ENCODE measurements at regions not wholly inside any gene's neighbourhood (a gene's known extent, or its start where the extent isn't known, plus 50 kb on each side); places are given as distances from the start of the nearest gene placed in this dataset.

DNA sequence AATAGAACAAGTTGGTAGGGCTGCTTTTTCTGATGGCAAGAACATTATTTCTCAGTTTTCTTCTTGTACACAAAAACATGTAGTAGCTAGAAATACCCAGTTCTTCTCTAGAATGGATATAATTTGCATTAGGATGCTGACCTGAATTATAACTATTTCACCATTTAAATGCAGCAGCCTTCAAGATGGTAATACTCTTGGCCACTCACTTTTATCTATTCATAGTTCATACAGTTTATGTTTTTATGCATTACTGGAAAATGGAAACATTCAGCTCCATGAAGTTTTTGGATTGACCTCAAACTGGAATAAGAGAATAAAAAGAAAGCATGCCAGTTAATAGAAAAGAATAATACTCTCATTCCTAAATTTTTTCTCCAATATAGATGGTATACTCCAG lies 487.4 kb downstream of the PABPC4L start:
- peaks cover 0 to 3% of the 10 kb centered on the region in 2 donors for H3K9me3 ChIP-seq (replicated peaks in 1 of 2; ENCODE audit: control insufficient read depth in 1 of 2, insufficient read depth in 1 of 2, low read length in 2 of 2)
- H3K79me2 ChIP-seq (ENCODE audit: insufficient read depth, low read length), result no peaks in the 10 kb centered on the region
- no peak for DNase-seq
- no peak overlapping the region for H3K4me2 ChIP-seq (replicated peaks; ENCODE audit: extremely low read depth, low read length, poor library complexity, severe bottlenecking)
- H3K9me3 Mint-ChIP-seq, result peaks cover 0 to 6% (median 0%) of the 10 kb centered on the region in 7 donors
- H3K36me3 Mint-ChIP-seq, result no peaks in the 10 kb centered on the region
- no peaks in the 10 kb centered on the region for H4K20me1 ChIP-seq (ENCODE audit: insufficient read depth, low read length)
- no peak overlapping the region for H3K27ac ChIP-seq (ENCODE audit: low read depth in 1 of 2, low read length in 2 of 2)
- no peaks in the 10 kb centered on the region for H3K27me3 Mint-ChIP-seq (ENCODE audit: low read depth in 3 of 3)
- H3K4me1 ChIP-seq (ENCODE audit: control insufficient read depth in 1 of 2, insufficient read depth in 2 of 2, low read length in 2 of 2), result no peaks in the 10 kb centered on the region
- TF ChIP-seq, protein P1, sequence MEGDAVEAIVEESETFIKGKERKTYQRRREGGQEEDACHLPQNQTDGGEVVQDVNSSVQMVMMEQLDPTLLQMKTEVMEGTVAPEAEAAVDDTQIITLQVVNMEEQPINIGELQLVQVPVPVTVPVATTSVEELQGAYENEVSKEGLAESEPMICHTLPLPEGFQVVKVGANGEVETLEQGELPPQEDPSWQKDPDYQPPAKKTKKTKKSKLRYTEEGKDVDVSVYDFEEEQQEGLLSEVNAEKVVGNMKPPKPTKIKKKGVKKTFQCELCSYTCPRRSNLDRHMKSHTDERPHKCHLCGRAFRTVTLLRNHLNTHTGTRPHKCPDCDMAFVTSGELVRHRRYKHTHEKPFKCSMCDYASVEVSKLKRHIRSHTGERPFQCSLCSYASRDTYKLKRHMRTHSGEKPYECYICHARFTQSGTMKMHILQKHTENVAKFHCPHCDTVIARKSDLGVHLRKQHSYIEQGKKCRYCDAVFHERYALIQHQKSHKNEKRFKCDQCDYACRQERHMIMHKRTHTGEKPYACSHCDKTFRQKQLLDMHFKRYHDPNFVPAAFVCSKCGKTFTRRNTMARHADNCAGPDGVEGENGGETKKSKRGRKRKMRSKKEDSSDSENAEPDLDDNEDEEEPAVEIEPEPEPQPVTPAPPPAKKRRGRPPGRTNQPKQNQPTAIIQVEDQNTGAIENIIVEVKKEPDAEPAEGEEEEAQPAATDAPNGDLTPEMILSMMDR (IDR thresholded peaks at IDR 0.05), result no peak
- H3K27me3 ChIP-seq (ENCODE audit: control insufficient read depth in 2 of 2, insufficient read depth in 2 of 2, low read length in 2 of 2), result no peaks in the 10 kb centered on the region
- no peak overlapping the region for H2AFZ ChIP-seq (ENCODE audit: insufficient read depth, low read depth, low read length, poor library complexity, severe bottlenecking)
- no peak overlapping the region for H3K4me3 Mint-ChIP-seq
- no peaks in the 10 kb centered on the region for H3K36me3 ChIP-seq (replicated peaks in 1 of 2; ENCODE audit: control insufficient read depth in 1 of 2, insufficient read depth in 2 of 2, low read length in 2 of 2)
- H3K4me1 Mint-ChIP-seq, result no peaks in the 10 kb centered on the region
- H3K9ac ChIP-seq (ENCODE audit: insufficient read depth, low read length, poor library complexity, severe bottlenecking), result no peak overlapping the region
- H3K27ac Mint-ChIP-seq, result no peak overlapping the region
- intact Hi-C loops (cut with micrococcal nuclease), result no loop called here
- H3K4me3 ChIP-seq (replicated peaks in 1 of 3; ENCODE audit: low read depth in 2 of 3, low read length in 3 of 3), result no peak overlapping the region

DNA sequence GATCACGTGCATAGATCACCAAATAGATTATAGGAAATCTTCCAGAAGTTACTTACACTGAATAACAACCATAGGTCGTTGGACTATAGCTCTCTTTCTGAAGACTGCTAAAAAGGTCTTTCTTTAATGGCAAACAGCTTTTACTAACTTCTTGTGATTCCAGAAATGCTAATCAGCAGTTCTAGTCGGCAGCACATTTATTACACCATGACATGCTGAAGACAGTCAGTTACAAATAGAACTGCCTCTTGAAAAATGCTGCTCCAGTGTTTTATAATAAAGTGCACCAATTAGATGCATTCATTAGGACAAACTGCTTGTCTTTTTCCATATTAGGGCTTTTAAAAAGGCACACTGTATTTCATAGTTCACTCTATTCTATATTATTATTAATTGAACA lies 488.2 kb downstream of the PABPC4L start:
- H3K36me3 Mint-ChIP-seq, result no peaks in the 10 kb centered on the region
- H3K4me3 ChIP-seq (replicated peaks in 1 of 3; ENCODE audit: low read depth in 2 of 3, low read length in 3 of 3), result no peak overlapping the region
- intact Hi-C loops (cut with micrococcal nuclease), result no loop called here
- peaks cover 0 to 10% (median 0%) of the 10 kb centered on the region in 7 donors for H3K9me3 Mint-ChIP-seq
- peaks cover 0 to 3% of the 10 kb centered on the region in 2 donors for H3K9me3 ChIP-seq (replicated peaks in 1 of 2; ENCODE audit: control insufficient read depth in 1 of 2, insufficient read depth in 1 of 2, low read length in 2 of 2)
- no peak overlapping the region for H3K4me2 ChIP-seq (replicated peaks; ENCODE audit: extremely low read depth, low read length, poor library complexity, severe bottlenecking)
- H3K4me3 Mint-ChIP-seq, result no peak overlapping the region
- no peaks in the 10 kb centered on the region for H3K79me2 ChIP-seq (ENCODE audit: insufficient read depth, low read length)
- no peaks in the 10 kb centered on the region for H4K20me1 ChIP-seq (ENCODE audit: insufficient read depth, low read length)
- no peak overlapping the region for H3K27ac ChIP-seq (ENCODE audit: low read depth in 1 of 2, low read length in 2 of 2)
- TF ChIP-seq, protein P1 (IDR thresholded peaks at IDR 0.05), result no peak
- H3K36me3 ChIP-seq (replicated peaks in 1 of 2; ENCODE audit: control insufficient read depth in 1 of 2, insufficient read depth in 2 of 2, low read length in 2 of 2), result no peaks in the 10 kb centered on the region
- no peaks in the 10 kb centered on the region for H3K27me3 Mint-ChIP-seq (ENCODE audit: low read depth in 3 of 3)
- H2AFZ ChIP-seq (ENCODE audit: insufficient read depth, low read depth, low read length, poor library complexity, severe bottlenecking), result no peak overlapping the region
- H3K27ac Mint-ChIP-seq, result no peak overlapping the region
- no peaks in the 10 kb centered on the region for H3K4me1 Mint-ChIP-seq
- no peak for DNase-seq
- no peaks in the 10 kb centered on the region for H3K27me3 ChIP-seq (ENCODE audit: control insufficient read depth in 2 of 2, insufficient read depth in 2 of 2, low read length in 2 of 2)
- no peaks in the 10 kb centered on the region for H3K4me1 ChIP-seq (ENCODE audit: control insufficient read depth in 1 of 2, insufficient read depth in 2 of 2, low read length in 2 of 2)
- H3K9ac ChIP-seq (ENCODE audit: insufficient read depth, low read length, poor library complexity, severe bottlenecking), result no peak overlapping the region
- WGBS (ENCODE audit: insufficient coverage), result no CpG with 5 or more reads among the region's 3 CpGs
